Medulla oblongata (tissue), 1 donor: ENCODE measurements at regions not wholly inside any gene's neighbourhood (a gene's known extent, or its start where the extent isn't known, plus 50 kb on each side); places are given as distances from the start of the nearest gene placed in this dataset.
"Not testable (repeated sequence)": the region's sequence is repeated elsewhere in the genome, so short reads cannot be mapped to it uniquely, and the experiment has no call there.

Experiments used
- DNase-seq: peaks from one replicate; pipeline ENCODE4 v3.0.0-alpha.2; 2015; ENCODE audit errors: extremely low spot score

DNA sequence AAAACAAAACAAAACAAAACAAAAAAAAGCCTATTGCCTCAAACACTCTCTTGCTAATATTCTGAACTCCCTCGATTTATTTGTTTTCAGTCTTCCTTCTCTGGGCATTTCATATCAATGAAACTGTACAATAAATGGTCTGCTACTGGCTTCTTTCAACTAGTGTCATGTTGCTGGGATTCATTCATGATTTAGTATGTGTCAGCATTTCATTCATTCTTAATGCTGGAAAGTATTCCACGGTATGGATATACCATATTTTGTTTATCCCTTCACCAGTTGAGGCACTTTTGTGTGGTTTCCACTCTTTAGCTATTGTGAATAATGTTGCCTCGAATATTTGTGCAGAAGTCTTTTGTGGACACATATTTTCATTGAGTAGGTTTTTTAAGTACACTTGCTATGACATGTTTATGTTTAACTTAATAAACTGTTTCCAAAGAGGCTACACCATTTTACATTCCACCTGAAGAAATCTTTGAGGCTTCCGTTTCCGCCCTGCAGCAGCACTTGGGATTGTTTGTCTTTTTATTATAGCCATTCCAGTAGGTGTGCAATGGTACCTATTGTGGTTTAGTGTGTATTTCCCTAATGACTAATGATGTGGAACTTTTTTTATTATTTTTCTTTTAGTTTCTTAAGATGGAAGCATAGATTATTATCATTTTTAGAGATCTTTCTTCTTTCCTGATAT lies 543.6 kb upstream of the SOX11 start:
- DNase-seq: no peak

- DNase-seq: no peak
These were observed 541.3 kb upstream of the SOX11 start for GRCh38 chr2:5150871-5151270.

DNA sequence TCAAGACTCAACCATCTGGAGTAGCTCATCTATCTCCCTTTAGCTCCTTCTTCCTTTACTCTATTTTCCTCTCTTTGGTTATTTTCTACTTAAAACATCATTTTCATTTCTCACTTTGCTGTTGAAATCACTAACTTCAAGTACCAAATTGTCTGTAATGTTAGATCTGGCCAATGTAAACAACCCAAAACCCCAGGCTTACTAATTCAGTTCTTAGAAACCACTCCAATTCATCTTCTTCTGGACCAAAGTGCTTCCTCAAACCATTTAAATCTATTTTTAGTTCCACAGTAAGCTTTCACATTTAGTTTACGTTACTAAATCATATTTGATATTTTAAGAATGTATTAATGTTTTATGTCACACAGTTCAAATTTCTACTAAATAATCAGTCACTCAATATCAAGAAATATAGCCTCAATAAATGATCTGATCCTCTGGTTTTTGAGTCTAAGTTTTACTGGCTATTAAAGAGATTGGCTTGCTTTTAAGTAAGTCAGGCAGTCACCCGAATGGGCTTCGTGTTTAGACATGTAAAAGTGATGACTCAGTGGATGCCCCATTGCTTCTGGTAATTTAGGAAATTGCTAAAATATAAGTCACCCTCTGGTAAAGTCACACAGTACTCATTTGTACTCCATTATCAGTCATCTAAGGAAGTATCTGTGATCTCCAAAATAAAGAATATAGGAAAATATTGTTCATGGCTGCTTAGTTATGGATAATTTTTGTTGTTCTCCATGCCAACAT lies 527.2 kb upstream of the SOX11 start:
- DNase-seq: no peak

DNA sequence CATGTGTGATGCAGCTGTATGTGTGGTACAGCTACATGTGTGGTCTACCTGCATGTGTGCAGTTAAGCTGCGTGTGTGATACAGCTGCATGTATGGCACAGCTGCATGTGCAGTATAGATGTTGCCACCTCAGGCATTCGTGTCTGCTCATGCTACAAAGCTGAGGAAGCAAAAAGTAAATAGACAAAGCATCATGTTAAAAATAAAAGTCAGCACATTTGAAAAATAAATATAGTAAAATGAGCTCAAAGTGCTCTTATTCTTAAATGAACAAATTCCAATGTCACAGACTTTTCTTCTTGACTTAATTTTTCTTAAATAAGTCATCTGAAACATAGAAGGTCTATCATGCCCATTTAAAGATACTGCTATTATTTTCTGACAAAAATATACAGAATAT lies 519.3 kb upstream of the SOX11 start:
- DNase-seq: no peak

GRCh38 chr2:5173876-5174535 lies 518.2 kb upstream of the SOX11 start:
- no peak for DNase-seq

GRCh38 chr2:5175231-5175630 lies 517.0 kb upstream of the SOX11 start:
- no peak for DNase-seq

DNA sequence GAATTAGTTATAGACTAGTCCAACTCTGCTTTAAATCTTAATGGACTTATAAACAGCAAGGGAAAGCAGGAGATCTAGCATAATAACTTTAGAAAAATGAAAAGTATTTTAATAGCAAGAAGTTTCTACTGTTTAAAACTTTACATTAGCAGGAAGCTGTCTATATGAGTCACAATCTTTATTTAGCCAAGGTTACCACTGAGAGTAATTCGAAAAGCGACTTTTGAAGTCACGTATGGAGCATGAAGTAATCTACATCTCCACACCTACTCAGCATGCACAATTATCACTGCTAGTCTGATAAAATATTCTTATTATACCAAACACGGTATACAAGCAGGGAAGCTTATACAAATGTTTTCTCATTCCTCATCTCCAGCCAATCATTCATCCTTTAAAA lies 515.4 kb upstream of the SOX11 start:
- DNase-seq: no peak

DNA sequence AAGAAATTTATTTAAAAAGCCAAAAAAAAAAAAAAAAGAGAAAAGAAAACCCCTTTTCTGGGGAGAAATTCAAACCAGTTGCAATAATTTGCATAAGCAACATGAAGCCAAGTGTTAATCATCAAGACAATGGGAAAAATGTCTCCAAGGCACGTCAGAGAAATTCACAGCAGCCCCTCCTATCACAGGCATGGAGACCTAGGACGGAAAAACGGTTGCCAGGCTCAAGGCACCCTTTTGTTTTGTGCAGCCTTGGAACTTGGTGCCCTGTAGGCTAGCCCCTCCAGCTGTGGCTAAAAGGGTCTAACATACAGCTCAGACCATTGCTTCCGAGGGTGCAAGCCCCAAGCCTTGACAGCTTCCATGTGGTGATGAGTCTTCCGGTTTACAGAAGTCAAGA lies 509.2 kb upstream of the SOX11 start:
- no peak for DNase-seq

GRCh38 chr2:5187283-5187682 lies 504.9 kb upstream of the SOX11 start:
- DNase-seq: no peak

DNA sequence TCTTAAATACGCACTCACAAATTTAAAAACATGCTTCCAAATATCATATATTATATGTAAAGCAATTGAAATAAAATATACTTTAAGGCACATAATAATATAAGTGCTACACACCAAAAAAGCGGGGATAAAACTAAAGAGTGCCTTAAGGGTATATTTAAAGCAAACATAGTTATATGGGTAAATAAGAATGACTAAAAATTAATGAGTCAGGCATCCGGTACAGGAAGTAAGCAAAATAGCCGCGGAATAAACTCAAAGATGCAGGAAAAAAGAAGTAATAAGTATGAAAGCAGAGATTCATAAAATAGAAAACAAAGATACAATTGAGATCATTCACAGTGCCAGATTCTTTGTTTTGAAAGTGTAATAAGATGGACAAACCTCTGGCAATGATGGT lies 503.5 kb upstream of the SOX11 start:
- no peak for DNase-seq

- no peak for DNase-seq
These were observed 502.2 kb upstream of the SOX11 start for GRCh38 chr2:5190023-5190422.

GRCh38 chr2:5195636-5196035 lies 496.5 kb upstream of the SOX11 start:
- DNase-seq: no peak

DNA sequence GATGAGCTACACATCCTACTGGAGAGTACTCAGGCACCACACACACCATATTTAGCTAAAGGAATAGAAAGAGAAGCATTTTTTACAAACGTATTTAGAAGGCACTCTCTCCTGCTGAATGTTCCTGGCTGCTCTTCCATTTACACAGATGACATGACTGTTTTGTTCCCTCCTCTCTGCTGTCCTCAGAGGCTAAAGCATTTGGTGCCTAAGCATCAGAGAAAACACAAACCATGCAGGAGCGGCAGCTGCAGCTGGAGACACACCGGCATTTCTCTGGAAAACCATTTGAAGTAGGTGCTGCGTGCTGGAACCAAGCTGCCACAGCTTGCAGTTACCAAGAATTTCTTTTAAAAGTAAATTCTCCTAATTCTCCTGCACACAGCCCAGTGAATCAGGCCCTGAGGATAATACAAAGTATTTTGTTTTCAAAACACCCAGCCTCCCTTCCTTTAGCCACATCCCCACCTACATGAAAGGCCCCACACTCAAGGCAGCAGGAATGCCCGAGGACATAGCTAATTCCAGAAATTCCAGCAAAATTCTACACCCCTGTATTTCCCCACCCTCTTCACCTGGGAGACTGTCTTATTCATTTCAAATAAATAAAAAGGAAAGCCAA lies 488.9 kb upstream of the SOX11 start:
- no peak for DNase-seq

DNA sequence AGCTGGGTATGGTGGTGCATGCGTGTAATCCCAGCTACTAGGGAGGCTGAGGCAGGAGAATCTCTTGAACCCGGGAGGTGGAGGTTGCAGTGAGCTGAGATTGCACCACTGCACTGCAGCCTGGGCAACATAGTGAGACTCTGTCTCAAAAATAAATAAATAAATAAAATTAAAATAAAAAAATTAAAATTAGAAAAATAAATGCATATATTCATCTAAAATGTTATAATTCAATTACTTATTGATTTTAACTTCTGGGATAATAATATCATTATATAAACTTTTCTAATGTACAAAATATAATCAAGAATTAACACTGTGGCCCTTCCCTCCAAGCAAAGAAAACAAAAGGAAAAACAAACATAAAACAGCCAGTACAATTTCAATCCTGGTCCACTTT lies 485.4 kb upstream of the SOX11 start:
- not testable (repeated sequence) for DNase-seq

DNA sequence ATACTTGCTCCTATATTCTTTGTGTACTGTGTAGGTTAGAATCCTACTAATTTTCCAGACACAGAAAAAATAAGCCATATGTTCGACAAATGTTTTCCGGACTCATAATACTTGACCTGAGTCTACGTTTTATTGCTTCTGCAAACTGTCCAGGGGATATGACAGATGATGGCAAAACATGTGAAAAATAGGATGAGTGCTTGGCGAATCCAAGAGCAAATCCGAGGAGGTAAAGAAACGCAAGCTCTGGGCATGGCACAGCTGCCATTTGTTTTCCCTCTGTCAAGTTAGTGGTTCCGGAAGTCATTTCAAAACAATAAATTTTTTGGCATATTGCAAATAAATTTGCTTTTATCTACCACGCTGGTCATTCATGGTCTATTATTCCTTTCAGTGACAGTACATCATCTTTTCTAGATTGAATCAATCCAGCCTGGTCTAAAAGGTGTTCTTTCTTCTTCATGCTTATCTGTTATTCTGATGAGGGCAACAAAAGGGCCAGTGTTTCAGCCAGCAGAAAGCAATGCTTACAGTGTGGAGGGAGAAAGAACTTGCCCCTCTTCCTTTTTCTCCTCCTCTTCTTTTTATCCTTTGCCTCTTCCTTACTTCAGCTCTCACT lies 476.1 kb upstream of the SOX11 start:
- no peak for DNase-seq

DNA sequence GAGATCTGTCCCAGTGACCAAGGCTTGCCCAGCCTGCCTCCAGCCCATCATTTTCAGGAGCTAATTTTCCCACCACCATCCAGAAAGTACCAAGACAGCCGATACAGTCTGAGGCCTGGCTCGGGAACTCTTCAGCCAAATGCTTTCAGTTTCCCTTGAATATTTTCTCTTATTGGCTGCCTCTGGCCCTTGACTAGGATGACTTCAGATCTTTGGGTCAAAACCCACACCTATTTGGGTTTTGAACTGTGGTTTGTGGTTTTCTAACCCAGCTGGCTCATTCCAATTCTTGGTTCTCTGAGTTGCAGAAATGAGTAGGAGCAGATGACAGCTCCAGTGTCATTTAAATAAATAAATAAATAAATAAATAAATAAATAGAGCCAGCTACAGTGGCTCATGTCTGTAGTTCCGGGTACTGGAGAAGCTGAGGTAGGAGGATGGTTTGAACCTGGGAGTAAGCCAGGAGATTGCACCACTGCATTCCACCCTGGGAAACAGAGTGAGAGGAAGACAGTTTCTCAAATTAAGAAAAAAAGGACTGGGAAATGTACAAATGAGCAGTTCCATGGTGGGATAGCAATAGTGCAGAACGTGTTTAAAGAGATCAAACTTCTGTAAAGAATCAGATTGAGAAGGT lies 465.0 kb upstream of the SOX11 start:
- DNase-seq: no peak

GRCh38 chr2:5229574-5229973 lies 462.6 kb upstream of the SOX11 start:
- DNase-seq: no peak

- DNase-seq: no peak
These were observed 461.7 kb upstream of the SOX11 start for GRCh38 chr2:5230444-5230843.

DNA sequence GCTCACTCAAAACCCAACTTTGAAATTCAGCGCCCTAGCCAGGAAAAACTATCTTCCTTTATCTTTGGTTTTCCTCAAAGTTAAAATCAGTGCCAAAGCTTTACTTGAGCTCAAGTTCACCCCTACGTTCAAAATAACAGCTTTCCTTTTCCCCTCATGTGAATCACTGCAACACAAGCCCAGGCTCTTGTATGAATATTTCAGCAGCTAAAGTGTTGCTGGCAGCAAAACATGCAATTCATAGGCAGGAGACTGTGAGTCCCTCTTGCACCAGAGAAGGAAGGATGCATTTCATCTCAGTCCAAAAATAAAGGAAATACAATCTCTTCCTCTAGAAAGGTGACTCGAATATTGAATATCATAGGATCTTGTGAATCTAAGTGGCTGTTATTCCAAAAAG lies 461.3 kb upstream of the SOX11 start:
- DNase-seq: no peak

DNA sequence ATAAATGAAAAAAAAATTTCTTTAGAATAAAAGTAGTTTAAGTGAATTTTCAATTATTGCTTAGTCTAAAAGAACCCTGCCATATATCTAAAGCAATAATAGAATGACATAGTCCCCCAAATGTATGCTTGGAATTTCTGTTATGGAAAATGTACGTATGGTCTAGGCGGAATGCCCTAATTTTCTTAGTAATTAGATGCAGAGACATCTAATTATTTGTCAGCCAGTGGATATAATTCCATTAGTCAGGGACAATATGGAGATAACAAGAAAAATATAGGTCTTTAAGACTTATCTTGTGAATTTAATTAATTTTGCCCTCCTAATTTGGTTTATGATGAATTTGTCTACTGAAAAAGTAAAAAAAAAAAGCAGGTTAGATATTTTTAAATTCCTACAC lies 460.9 kb upstream of the SOX11 start:
- DNase-seq: no peak

DNA sequence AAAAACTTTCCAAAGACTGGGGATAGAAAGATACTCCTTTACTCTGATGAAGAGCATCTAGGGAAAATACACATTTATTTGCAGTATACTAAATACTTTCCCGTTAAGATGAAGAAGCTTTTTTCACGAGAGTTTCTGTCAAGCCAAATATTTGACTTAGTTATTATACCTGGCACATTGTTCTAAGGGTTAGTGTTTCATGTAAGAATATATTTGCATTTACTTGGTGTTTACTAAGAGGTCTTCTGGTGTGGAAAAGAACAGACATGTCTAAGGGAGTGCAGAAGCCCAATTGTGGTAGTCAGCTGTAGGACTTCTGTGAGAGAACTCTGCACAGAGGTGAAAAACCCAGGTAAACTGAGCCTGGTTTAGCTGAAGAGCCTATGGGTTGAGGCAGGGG lies 457.6 kb upstream of the SOX11 start:
- no peak for DNase-seq

DNA sequence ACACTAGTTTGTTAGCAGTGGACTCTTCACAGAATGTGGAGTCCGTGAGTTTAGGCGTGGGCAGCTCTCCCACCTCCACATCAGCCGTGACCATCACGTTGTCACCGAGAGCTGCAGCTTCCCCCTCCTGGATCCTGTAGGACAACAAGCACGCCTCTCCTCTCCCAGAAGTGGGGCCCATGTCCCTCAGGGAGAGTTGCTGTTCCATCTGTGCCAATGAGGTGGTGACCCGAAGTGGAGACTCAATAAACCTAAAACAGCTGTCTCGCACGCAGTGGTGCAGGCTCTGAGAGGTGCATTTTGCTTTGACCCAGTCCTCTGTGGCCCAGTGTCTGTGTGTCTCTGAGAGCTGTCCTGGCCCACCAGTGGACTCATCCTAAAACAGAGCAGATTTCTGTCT lies 456.5 kb upstream of the SOX11 start:
- DNase-seq: no peak
